ENCODE measurements at regions not wholly inside any gene's neighbourhood (a gene's known extent, or its start where the extent isn't known, plus 50 kb on each side); places are given as distances from the start of the nearest gene placed in this dataset.

DNA sequence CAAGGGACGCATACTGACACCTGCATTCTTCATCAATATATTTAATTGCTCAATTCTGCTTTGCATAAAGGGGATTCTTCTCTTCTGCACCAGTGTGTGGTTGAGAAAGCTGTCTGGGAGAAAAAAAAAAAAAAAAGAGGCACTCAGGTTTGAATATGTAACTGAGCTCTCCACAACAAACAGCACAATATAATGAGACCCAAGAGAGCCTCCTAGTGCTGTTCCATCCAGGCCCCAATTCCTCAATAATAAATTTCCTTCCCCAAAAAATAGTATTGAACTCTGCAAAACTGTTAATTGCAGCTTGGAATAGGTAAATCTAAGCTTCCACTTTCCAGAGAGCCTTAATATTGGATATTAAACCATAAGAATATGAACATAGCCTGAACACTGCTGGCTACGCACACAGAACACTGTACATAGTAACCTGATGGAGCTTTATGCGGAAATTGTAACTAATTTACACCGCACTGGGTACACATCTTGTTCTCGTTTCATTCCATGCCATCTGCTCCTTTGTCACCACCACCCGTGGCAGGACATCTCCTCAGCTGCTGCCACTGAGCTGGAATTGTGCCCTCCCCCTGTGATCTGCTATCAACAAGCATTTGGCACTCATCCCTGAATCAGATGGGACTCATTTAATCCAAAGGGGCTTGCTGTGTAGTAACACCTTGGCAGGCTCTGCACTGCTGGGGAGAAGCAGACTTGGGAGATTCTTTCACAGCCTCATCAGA, 272.0 kb downstream of the HHIPL2 start:
- no peak for TF ChIP-seq CTCF (IDR thresholded peaks at IDR 0.05; ENCODE audit: insufficient read depth, low read length, missing control alignments)
- DNase-seq (ENCODE audit: low read depth, low spot score), result no peak
- POLR2A ChIA-PET, result no interaction called here
- no peak overlapping the region for H3K4me3 ChIP-seq (ENCODE audit: low read depth, low read length)
- CTCF ChIA-PET, result interaction anchor here (1.5 to 2.6 kb wide), 2 partner anchors 178 to 180 kb away, joined by 4 to 10 read pairs; no protein-coding TSS in a partner anchor

GRCh38 chr1:222275001-222275728, 272.7 kb downstream of the HHIPL2 start:
- ChIA-PET CTCF (interaction anchor here (1.5 to 2.6 kb wide), 2 partner anchors 179 to 180 kb away, joined by 4 to 10 read pairs; no protein-coding TSS in a partner anchor), POLR2A (no interaction called here)
- TF ChIP-seq CTCF (IDR thresholded peaks at IDR 0.05; ENCODE audit: insufficient read depth, low read length, missing control alignments), result no peak
- no peak for DNase-seq (ENCODE audit: low read depth, low spot score)
- H3K4me3 ChIP-seq (ENCODE audit: low read depth, low read length), result no peak overlapping the region

DNA sequence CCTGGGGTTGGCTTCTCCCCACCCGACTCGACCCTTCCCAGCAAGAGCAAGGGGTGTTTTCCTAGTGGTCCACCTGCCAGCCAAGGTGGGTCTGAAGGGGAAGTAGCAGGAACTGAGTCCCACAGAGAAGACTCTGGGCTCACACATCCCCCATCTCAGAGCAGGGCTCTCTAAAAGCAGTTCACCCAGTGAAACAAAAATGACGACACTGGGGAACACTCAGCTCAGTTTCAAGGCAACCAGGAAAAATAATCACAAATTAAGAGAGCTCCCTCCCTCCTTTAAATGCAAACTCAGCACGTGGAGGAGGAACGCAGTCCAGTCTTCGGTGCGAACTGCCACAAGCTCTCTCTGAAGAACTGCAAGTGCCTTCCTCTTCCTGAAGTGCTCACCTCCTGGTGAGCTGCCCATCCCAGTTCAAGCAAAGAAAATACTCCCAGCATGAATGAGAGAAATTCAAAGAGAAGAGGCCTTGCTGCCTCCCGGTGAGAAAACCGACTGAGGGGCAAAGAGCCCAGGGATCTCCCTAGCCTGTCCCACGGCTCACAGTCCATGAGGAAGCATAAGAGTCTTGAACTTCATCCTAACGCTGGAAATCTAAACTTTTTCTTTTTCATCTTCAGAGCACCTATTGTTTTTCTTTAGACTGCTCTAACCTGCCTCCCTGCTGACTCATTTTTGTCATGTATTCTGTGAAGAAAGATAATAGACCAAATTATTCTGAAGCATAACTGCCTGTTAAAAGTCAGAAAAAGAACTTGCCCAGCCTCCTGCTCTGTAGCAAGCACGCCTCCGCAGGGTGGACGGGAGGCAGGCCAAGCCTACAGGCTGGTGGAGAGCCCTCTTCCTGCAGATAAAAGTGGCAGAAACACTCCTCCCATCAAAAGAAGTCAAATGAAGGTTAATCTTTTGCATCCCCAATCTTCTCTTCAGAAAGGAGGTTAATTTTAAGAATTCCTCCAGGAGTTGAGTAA, 281.4 kb downstream of the HHIPL2 start:
- DNase-seq (ENCODE audit: low read depth, low spot score), result no peak
- TF ChIP-seq CTCF (IDR thresholded peaks at IDR 0.05; ENCODE audit: insufficient read depth, low read length, missing control alignments), result no peak
- POLR2A ChIA-PET, result no interaction called here
- H3K4me3 ChIP-seq (ENCODE audit: low read depth, low read length), result no peak overlapping the region
- CTCF ChIA-PET, result interaction anchor here (1.2 to 1.4 kb wide), 3 partner anchors 14 to 188 kb away, joined by 3 to 4 read pairs (median 4); no protein-coding TSS in a partner anchor

- ChIA-PET CTCF (no interaction called here), POLR2A (no interaction called here)
Observed at GRCh38 chr1:222263791-222264190, 284.1 kb downstream of the HHIPL2 start.

DNA sequence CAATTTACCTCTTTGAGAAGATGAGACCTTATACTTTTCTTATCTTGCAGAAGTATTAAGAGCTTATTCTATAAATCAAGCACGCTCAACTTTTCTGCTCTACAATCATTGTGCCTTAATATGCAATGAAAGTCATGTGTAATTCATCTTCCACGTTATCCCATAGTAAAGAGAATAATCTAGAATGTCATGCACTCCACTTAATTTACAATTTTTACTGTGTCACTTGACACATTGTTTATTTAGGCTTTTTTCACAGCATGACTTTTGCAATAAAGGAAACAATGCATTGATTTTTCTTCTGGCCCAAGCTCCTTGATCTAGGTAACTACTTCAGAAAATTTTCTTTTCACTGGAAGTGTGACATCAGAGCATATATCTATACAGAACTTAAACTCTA, 290.9 kb downstream of the HHIPL2 start:
- H3K4me3 ChIP-seq (ENCODE audit: low read depth, low read length), result no peak overlapping the region
- no peak for TF ChIP-seq CTCF (IDR thresholded peaks at IDR 0.05; ENCODE audit: insufficient read depth, low read length, missing control alignments)
- ChIA-PET POLR2A (no interaction called here), CTCF (interaction anchor here (0.6 kb wide), 1 partner anchor 198 kb away, joined by 3 read pairs; no protein-coding TSS in a partner anchor)
- DNase-seq (ENCODE audit: low read depth, low spot score), result no peak

More at GRCh38 chr1:222263791-222264190, 284.1 kb downstream of the HHIPL2 start:
- DNase-seq (ENCODE audit: low read depth, low spot score), result no peak
- no peak for TF ChIP-seq CTCF (IDR thresholded peaks at IDR 0.05; ENCODE audit: insufficient read depth, low read length, missing control alignments)
- no peak overlapping the region for H3K4me3 ChIP-seq (ENCODE audit: low read depth, low read length)
